Duodenal mucosa (tissue), 2 donors: ENCODE measurements at regions not wholly inside any gene's neighbourhood (a gene's known extent, or its start where the extent isn't known, plus 50 kb on each side); places are given as distances from the start of the nearest gene placed in this dataset.
"Not testable (repeated sequence)": the region's sequence is repeated elsewhere in the genome, so short reads cannot be mapped to it uniquely, and the experiment has no call there.

ENCODE experiments used
- H3K27ac ChIP-seq: one replicate; pipeline ENCODE4 v1.7.0; 2013; ENCODE audit warnings: low read depth, low read length
- H3K27me3 ChIP-seq, 2 donors: one replicate each; pipeline ENCODE4 v1.7.0; 2013; ENCODE audit warnings: low read length in 2 of 2, control low read depth in 1 of 2; ENCODE audit not compliant: insufficient read depth in 2 of 2, control insufficient read depth in 1 of 2
- H3K36me3 ChIP-seq, 2 donors: one replicate each; pipeline ENCODE4 v1.7.0; 2013; ENCODE audit warnings: low read length in 2 of 2, control low read depth in 1 of 2; ENCODE audit not compliant: insufficient read depth in 2 of 2, control insufficient read depth in 1 of 2
- H3K4me1 ChIP-seq, 2 donors: one replicate each; pipeline ENCODE4 v1.7.0; 2013; ENCODE audit warnings: low read length in 2 of 2, control low read depth in 1 of 2; ENCODE audit not compliant: insufficient read depth in 2 of 2, control insufficient read depth in 1 of 2
- H3K4me3 ChIP-seq, 2 donors: one replicate each; pipeline ENCODE4 v1.7.0; 2013; ENCODE audit warnings: low read length in 2 of 2, low read depth in 1 of 2
- H3K9ac ChIP-seq, 2 donors: one replicate each; pipeline ENCODE4 v1.7.0; 2013; ENCODE audit warnings: low read length in 2 of 2, low read depth in 1 of 2
- H3K9me3 ChIP-seq, 2 donors: one replicate each; pipeline ENCODE4 v1.7.0; 2013; ENCODE audit warnings: low read length in 2 of 2, control low read depth in 1 of 2; ENCODE audit not compliant: control insufficient read depth in 1 of 2

- no peaks in the 10 kb centered on the region for H3K27me3 ChIP-seq
- no peaks in the 10 kb centered on the region for H3K9me3 ChIP-seq
- H3K4me3 ChIP-seq, result no peak overlapping the region
- no peak overlapping the region for H3K27ac ChIP-seq
- H3K36me3 ChIP-seq, result no peaks in the 10 kb centered on the region
- H3K4me1 ChIP-seq, result no peaks in the 10 kb centered on the region
- H3K9ac ChIP-seq, result no peak overlapping the region
Observed at GRCh38 chr7:156347132-156347531, 293.4 kb upstream of the RNF32 start.

GRCh38 chr7:156344595-156344994, 296.0 kb upstream of the RNF32 start:
- no peaks in the 10 kb centered on the region for H3K9me3 ChIP-seq
- no peak overlapping the region for H3K9ac ChIP-seq
- H3K27me3 ChIP-seq, result no peaks in the 10 kb centered on the region
- H3K27ac ChIP-seq, result no peak overlapping the region
- no peaks in the 10 kb centered on the region for H3K4me1 ChIP-seq
- H3K36me3 ChIP-seq, result no peaks in the 10 kb centered on the region
- no peak overlapping the region for H3K4me3 ChIP-seq

- Histone ChIP-seq H3K36me3 (no peaks in the 10 kb centered on the region), H3K4me1 (no peaks in the 10 kb centered on the region), H3K4me3 (no peak overlapping the region)
Observed at GRCh38 chr7:156334636-156335035, 305.9 kb upstream of the RNF32 start.

GRCh38 chr7:156327916-156328315, 312.7 kb upstream of the RNF32 start:
- Histone ChIP-seq H3K36me3 (no peaks in the 10 kb centered on the region), H3K9me3 (peaks cover 0 to 5% of the 10 kb centered on the region in 2 donors), H3K9ac (no peak overlapping the region), H3K4me1 (no peaks in the 10 kb centered on the region), H3K27me3 (no peaks in the 10 kb centered on the region), H3K4me3 (no peak overlapping the region), H3K27ac (no peak overlapping the region)

More at GRCh38 chr7:156334636-156335035, 305.9 kb upstream of the RNF32 start:
- Histone ChIP-seq H3K9ac (no peak overlapping the region), H3K27me3 (no peaks in the 10 kb centered on the region), H3K27ac (no peak overlapping the region), H3K9me3 (peaks cover 0 to 5% of the 10 kb centered on the region in 2 donors)

GRCh38 chr7:156327474-156327873, 313.1 kb upstream of the RNF32 start:
- Histone ChIP-seq H3K9ac (no peak overlapping the region), H3K9me3 (peaks cover 0 to 5% of the 10 kb centered on the region in 2 donors), H3K27me3 (no peaks in the 10 kb centered on the region), H3K4me1 (no peaks in the 10 kb centered on the region), H3K4me3 (no peak overlapping the region), H3K36me3 (no peaks in the 10 kb centered on the region), H3K27ac (no peak overlapping the region)

GRCh38 chr7:156324201-156324600, 316.4 kb upstream of the RNF32 start:
- no peaks in the 10 kb centered on the region for H3K9me3 ChIP-seq
- no peak overlapping the region for H3K9ac ChIP-seq
- H3K4me1 ChIP-seq, result no peaks in the 10 kb centered on the region
- H3K27ac ChIP-seq, result no peak overlapping the region
- no peak overlapping the region for H3K4me3 ChIP-seq
- no peaks in the 10 kb centered on the region for H3K27me3 ChIP-seq
- H3K36me3 ChIP-seq, result no peaks in the 10 kb centered on the region

GRCh38 chr7:156321430-156321829, 319.1 kb upstream of the RNF32 start:
- H3K9me3 ChIP-seq, H3K27me3 ChIP-seq, H3K4me3 ChIP-seq, H3K9ac ChIP-seq, H3K4me1 ChIP-seq, H3K27ac ChIP-seq, H3K36me3 ChIP-seq: not testable (repeated sequence)

GRCh38 chr7:156318926-156319325, 321.6 kb upstream of the RNF32 start:
- Histone ChIP-seq H3K36me3 (no peaks in the 10 kb centered on the region), H3K27me3 (no peaks in the 10 kb centered on the region), H3K4me1 (no peaks in the 10 kb centered on the region), H3K27ac (no peak overlapping the region), H3K4me3 (no peak overlapping the region), H3K9ac (no peak overlapping the region), H3K9me3 (peaks cover 0 to 4% of the 10 kb centered on the region in 2 donors)

- H3K4me1 ChIP-seq, result no peaks in the 10 kb centered on the region
- H3K27me3 ChIP-seq, result no peaks in the 10 kb centered on the region
- no peak overlapping the region for H3K27ac ChIP-seq
- H3K9ac ChIP-seq, result no peak overlapping the region
- peaks cover 0 to 4% of the 10 kb centered on the region in 2 donors for H3K9me3 ChIP-seq
- no peak overlapping the region for H3K4me3 ChIP-seq
- no peaks in the 10 kb centered on the region for H3K36me3 ChIP-seq
Observed at GRCh38 chr7:156318426-156318825, 322.1 kb upstream of the RNF32 start.

GRCh38 chr7:156309016-156309620, 331.5 kb upstream of the RNF32 start:
- no peak overlapping the region for H3K27ac ChIP-seq
- no peak overlapping the region for H3K9ac ChIP-seq
- H3K4me3 ChIP-seq, result no peak overlapping the region
- no peaks in the 10 kb centered on the region for H3K4me1 ChIP-seq
- no peaks in the 10 kb centered on the region for H3K9me3 ChIP-seq
- no peaks in the 10 kb centered on the region for H3K27me3 ChIP-seq
- H3K36me3 ChIP-seq, result no peaks in the 10 kb centered on the region

- H3K27ac ChIP-seq, result no peak overlapping the region
- no peaks in the 10 kb centered on the region for H3K36me3 ChIP-seq
- H3K4me1 ChIP-seq, result no peaks in the 10 kb centered on the region
- no peak overlapping the region for H3K4me3 ChIP-seq
- no peaks in the 10 kb centered on the region for H3K27me3 ChIP-seq
- no peak overlapping the region for H3K9ac ChIP-seq
- no peaks in the 10 kb centered on the region for H3K9me3 ChIP-seq
Observed at GRCh38 chr7:156307193-156307592, 333.4 kb upstream of the RNF32 start.
